ENCODE measurements at regions not wholly inside any gene's neighbourhood (a gene's known extent, or its start where the extent isn't known, plus 50 kb on each side); places are given as distances from the start of the nearest gene placed in this dataset.
A peak's percentile ranks its signal among the peaks of the same experiment; 100 is the strongest.

GRCh38 chr4:7137326-7138200 is 54.8 kb upstream of the SORCS2 start (continued):
- TF ChIP-seq BCL3 (IDR thresholded peaks at IDR 0.05) (no peak), PHF8 (IDR thresholded peaks at IDR 0.05; ENCODE audit: borderline replicate concordance, low read depth) (no peak), TP53 (CRISPR knock-in tag; IDR thresholded peaks at IDR 0.05) (no peak)

- TF ChIP-seq ELK1 (IDR thresholded peaks at IDR 0.05; ENCODE audit: low read depth, low read length) (no peak), HOXB5 (CRISPR knock-in tag; IDR thresholded peaks at IDR 0.05) (no peak), GATA3 (IDR thresholded peaks at IDR 0.05; ENCODE audit: borderline replicate concordance) (no peak), EP300 (IDR thresholded peaks at IDR 0.05) (no peak), REST (IDR thresholded peaks at IDR 0.05) (no peak), CBX8 (IDR thresholded peaks at IDR 0.05) (no peak), CHD4 (IDR thresholded peaks at IDR 0.05; ENCODE audit: borderline replicate concordance) (no peak), BHLHE40 (IDR thresholded peaks at IDR 0.05; ENCODE audit: low read depth, low read length) (no peak), KDM5A (IDR thresholded peaks at IDR 0.05) (no peak), KDM1A (IDR thresholded peaks at IDR 0.05; ENCODE audit: low read depth) (no peak), EHMT2 (IDR thresholded peaks at IDR 0.05; ENCODE audit: low read depth) (no peak)
- ChIA-PET CTCF (no interaction called here), POLR2A (no interaction called here)
- Histone ChIP-seq H3K4me1 (no peaks in the 10 kb centered on the region), H3K4me3 (no peak overlapping the region), H3K27ac (no peak overlapping the region), H3K9me3 (no peaks in the 10 kb centered on the region), H3K4me2 (no peak overlapping the region)
- FAIRE-seq (no peak), DNase-seq (ENCODE audit: low read depth in 1 of 2, low spot score in 1 of 2) (no peak), ATAC-seq (no peak)
- 59% methylated on average over 8 of the region's 9 CpGs for whole genome bisulfite sequencing (ENCODE audit: missing lambda C conversion rate)
Measured at GRCh38 chr4:7136351-7136750, 56.0 kb upstream of the SORCS2 start.

GRCh38 chr4:7135389-7135746 is 57.0 kb upstream of the SORCS2 start:
- WGBS (ENCODE audit: missing lambda C conversion rate), result 82% methylated on average over 6 of the region's 13 CpGs
- Histone ChIP-seq H3K9me3 (no peaks in the 10 kb centered on the region; the same call in 2 of the 3 replicates), H3K4me2 (no peak overlapping the region), H3K27ac (no peak overlapping the region), H3K4me3 (no peak overlapping the region), H3K4me1 (no peaks in the 10 kb centered on the region)
- ChIA-PET POLR2A (no interaction called here), CTCF (interaction anchor here (0.7 kb wide), 1 partner anchor 242 kb away, joined by 3 read pairs; no protein-coding TSS in a partner anchor)
- ATAC-seq (peak; percentile 35 to 40; a peak in 3 of 6 replicates), DNase-seq (ENCODE audit: low read depth in 1 of 2, low spot score in 1 of 2) (no peak), FAIRE-seq (no peak)
- TF ChIP-seq EP300 (IDR thresholded peaks at IDR 0.05), result no peak
- TF ChIP-seq RFX5 (IDR thresholded peaks at IDR 0.05), result no peak
- TF ChIP-seq ATOH8 (CRISPR knock-in tag; IDR thresholded peaks at IDR 0.05; ENCODE audit: low read depth), result no peak
- no peak for TF ChIP-seq EHF (CRISPR knock-in tag; IDR thresholded peaks at IDR 0.05)
- no peak for TF ChIP-seq NFE2L2 (conservative IDR thresholded peaks at IDR 0.05; ENCODE audit: low read length)
- TF ChIP-seq REST (IDR thresholded peaks at IDR 0.05), result no peak
- TF ChIP-seq RAD21 (conservative IDR thresholded peaks at IDR 0.05 in 1 of 2, IDR thresholded peaks at IDR 0.05 in 1 of 2), result no peak
- no peak for TF ChIP-seq CTCF (IDR thresholded peaks at IDR 0.05)
- no peak for TF ChIP-seq ZC3H11A (IDR thresholded peaks at IDR 0.05)
- TF ChIP-seq HOXB5 (CRISPR knock-in tag; IDR thresholded peaks at IDR 0.05), result no peak

All from A549 (cell line).